Caco-2 (cell line): ENCODE measurements at regions not wholly inside any gene's neighbourhood (a gene's known extent, or its start where the extent isn't known, plus 50 kb on each side); places are given as distances from the start of the nearest gene placed in this dataset.

ENCODE experiments used
- BruUV-seq: library from RNA; stranded (reverse); fragments of 400-500 nt; replicated peaks from 2 replicates; lab custom pipeline; 2021; lab: Mats Ljungman, UMichigan
- CTCF ChIA-PET: fragments of 300-600 bp; sonication (Branson Sonifier 250); formaldehyde crosslinking; loops from one replicate; lab custom pipeline; 2022; ENCODE audit warnings: antibody characterized with exemption; lab: Charles Lee
- POLR2A ChIA-PET: fragments of 300-600 bp; sonication (Branson Sonifier 250); formaldehyde crosslinking; loops from one replicate; lab custom pipeline; 2022; ENCODE audit warnings: antibody characterized with exemption; lab: Charles Lee
- DNase-seq, 2 experiments: peaks; one replicate each; pipeline versions ENCODE4 v3.0.0 to v3.0.0-alpha.2; 2020 to 2022
- H3K27me3 ChIP-seq: replicated peaks from 2 replicates; pipeline ENCODE4 v1.6.0; 2011; ENCODE audit warnings: low read length; ENCODE audit not compliant: control insufficient read depth, insufficient read depth
- H3K36me3 ChIP-seq: 2 replicates; pipeline ENCODE4 v1.5.1; 2011; ENCODE audit warnings: low read length; ENCODE audit not compliant: control insufficient read depth, insufficient read depth
- H3K4me1 ChIP-seq: fragments of 250-450 bp; sonication (Bioruptor Pico); 2 replicates; pipeline ENCODE4 v1.5.1; 2020; ENCODE audit warnings: mild to moderate bottlenecking
- H3K4me3 ChIP-seq: 2 replicates; pipeline ENCODE4 v1.5.1; 2011; ENCODE audit warnings: low read depth, mild to moderate bottlenecking, control low read depth, low read length
- H3K9me3 ChIP-seq: fragments of 250-450 bp; sonication (Bioruptor Pico); 2 replicates; pipeline ENCODE4 v1.5.1; 2020; ENCODE audit warnings: mild to moderate bottlenecking, moderate library complexity
- H3K27ac Mint-ChIP-seq: one replicate; pipeline ENCODE4 v1.8.0; 2022; ENCODE audit warnings: mixed read lengths; ENCODE audit not compliant: unreplicated experiment
- H3K27me3 Mint-ChIP-seq: one replicate; pipeline ENCODE4 v1.8.0; 2022; ENCODE audit warnings: mixed read lengths; ENCODE audit not compliant: insufficient read depth, unreplicated experiment
- H3K36me3 Mint-ChIP-seq: one replicate; pipeline ENCODE4 v1.8.0; 2022; ENCODE audit warnings: mild to moderate bottlenecking, mixed read lengths; ENCODE audit not compliant: insufficient read depth, unreplicated experiment
- H3K4me1 Mint-ChIP-seq: one replicate; pipeline ENCODE4 v1.8.0; 2022; ENCODE audit warnings: low read depth, mixed read lengths; ENCODE audit not compliant: unreplicated experiment
- H3K4me3 Mint-ChIP-seq: one replicate; pipeline ENCODE4 v1.8.0; 2022; ENCODE audit warnings: mild to moderate bottlenecking, moderate library complexity, mixed read lengths; ENCODE audit not compliant: unreplicated experiment
- H3K9me3 Mint-ChIP-seq: one replicate; pipeline ENCODE4 v1.8.0; 2022; ENCODE audit warnings: mixed read lengths; ENCODE audit not compliant: unreplicated experiment
- intact Hi-C: fragments of 100-400 bp; cut with micrococcal nuclease; formaldehyde crosslinking; loops from one replicate; pipeline ENCODE4 v1.10.0; 2022; ENCODE audit not compliant: unreplicated experiment
- TF ChIP-seq, protein P1 (sequence below), 2 experiments: fragments of 200-600 bp in 1 of 2; IDR thresholded peaks; 1 replicate in 1 of 2; 2 replicates in 1 of 2; pipeline versions ENCODE4 v1.5.1 to v1.8.0; 2011 to 2022; ENCODE audit warnings: antibody characterized with exemption in 1 of 2, control low read depth in 1 of 2, inconsistent platforms in 1 of 2, low read depth in 1 of 2, low read length in 1 of 2, mild to moderate bottlenecking in 1 of 2, moderate library complexity in 1 of 2; ENCODE audit not compliant: insufficient read depth in 1 of 2, severe bottlenecking in 1 of 2, unreplicated experiment in 1 of 2

DNA sequence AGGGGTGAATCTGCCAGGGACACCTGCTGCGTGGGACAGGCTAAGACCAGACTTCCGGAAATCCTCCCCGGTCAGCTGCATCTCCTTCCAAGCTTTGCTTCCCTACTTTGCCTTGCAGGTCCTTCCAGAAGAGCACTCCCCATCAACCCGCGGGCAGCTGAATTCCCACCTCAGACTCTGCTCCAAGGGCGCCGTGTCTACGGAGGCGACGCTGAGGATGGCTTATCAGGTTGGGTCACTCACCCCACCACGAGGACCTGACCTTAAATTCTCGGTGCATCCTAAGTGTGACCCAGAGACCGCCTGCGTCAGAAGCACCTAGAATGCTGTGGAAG is 78.9 kb upstream of the KMT2C start:
- BruUV-seq: no TSS peak

GRCh38 chr7:152513861-152514770 is 78.3 kb upstream of the KMT2C start:
- Mint-ChIP-seq H3K27ac (no peak overlapping the region), H3K4me3 (no peak overlapping the region), H3K36me3 (no peaks in the 10 kb centered on the region), H3K4me1 (no peaks in the 10 kb centered on the region), H3K9me3 (no peaks in the 10 kb centered on the region), H3K27me3 (no peaks in the 10 kb centered on the region)
- ChIA-PET CTCF (no interaction called here), POLR2A (interaction anchor here (0.6 kb wide), 1 partner anchor 10 kb away, joined by 4 read pairs; no protein-coding TSS in a partner anchor)
- Histone ChIP-seq H3K4me1 (no peaks in the 10 kb centered on the region), H3K36me3 (no peaks in the 10 kb centered on the region), H3K27me3 (no peaks in the 10 kb centered on the region), H3K9me3 (no peaks in the 10 kb centered on the region; the same call in 1 of the 2 replicates), H3K4me3 (no peak overlapping the region)
- BruUV-seq: no TSS peak
- TF ChIP-seq, protein P1, sequence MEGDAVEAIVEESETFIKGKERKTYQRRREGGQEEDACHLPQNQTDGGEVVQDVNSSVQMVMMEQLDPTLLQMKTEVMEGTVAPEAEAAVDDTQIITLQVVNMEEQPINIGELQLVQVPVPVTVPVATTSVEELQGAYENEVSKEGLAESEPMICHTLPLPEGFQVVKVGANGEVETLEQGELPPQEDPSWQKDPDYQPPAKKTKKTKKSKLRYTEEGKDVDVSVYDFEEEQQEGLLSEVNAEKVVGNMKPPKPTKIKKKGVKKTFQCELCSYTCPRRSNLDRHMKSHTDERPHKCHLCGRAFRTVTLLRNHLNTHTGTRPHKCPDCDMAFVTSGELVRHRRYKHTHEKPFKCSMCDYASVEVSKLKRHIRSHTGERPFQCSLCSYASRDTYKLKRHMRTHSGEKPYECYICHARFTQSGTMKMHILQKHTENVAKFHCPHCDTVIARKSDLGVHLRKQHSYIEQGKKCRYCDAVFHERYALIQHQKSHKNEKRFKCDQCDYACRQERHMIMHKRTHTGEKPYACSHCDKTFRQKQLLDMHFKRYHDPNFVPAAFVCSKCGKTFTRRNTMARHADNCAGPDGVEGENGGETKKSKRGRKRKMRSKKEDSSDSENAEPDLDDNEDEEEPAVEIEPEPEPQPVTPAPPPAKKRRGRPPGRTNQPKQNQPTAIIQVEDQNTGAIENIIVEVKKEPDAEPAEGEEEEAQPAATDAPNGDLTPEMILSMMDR (IDR thresholded peaks at IDR 0.05; ENCODE audit: insufficient read depth in 1 of 2, low read depth in 1 of 2, low read length in 1 of 2, severe bottlenecking in 1 of 2, unreplicated experiment in 1 of 2): no peak
- intact Hi-C loops: no loop called here
- DNase-seq: no peak

More for the DNA sequence above, 78.9 kb upstream of the KMT2C start:
- H3K27me3 ChIP-seq: no peaks in the 10 kb centered on the region
- no peak overlapping the region for H3K27ac Mint-ChIP-seq
- POLR2A ChIA-PET: no interaction called here
- no peaks in the 10 kb centered on the region for H3K4me1 ChIP-seq
- no peaks in the 10 kb centered on the region for H3K9me3 Mint-ChIP-seq
- H3K36me3 Mint-ChIP-seq: no peaks in the 10 kb centered on the region
- H3K4me3 Mint-ChIP-seq: no peak overlapping the region
- TF ChIP-seq, protein P1 (IDR thresholded peaks at IDR 0.05; ENCODE audit: insufficient read depth in 1 of 2, low read depth in 1 of 2, low read length in 1 of 2, severe bottlenecking in 1 of 2, unreplicated experiment in 1 of 2): no peak
- no peaks in the 10 kb centered on the region for H3K27me3 Mint-ChIP-seq
- no peaks in the 10 kb centered on the region for H3K4me1 Mint-ChIP-seq
- no peak overlapping the region for H3K4me3 ChIP-seq
- intact Hi-C loops: no loop called here
- H3K36me3 ChIP-seq: no peaks in the 10 kb centered on the region
- CTCF ChIA-PET: no interaction called here
- no peak for DNase-seq
- H3K9me3 ChIP-seq: no peaks in the 10 kb centered on the region; the same call in 1 of the 2 replicates

GRCh38 chr7:152512706-152513105 is 76.9 kb upstream of the KMT2C start:
- H3K27me3 Mint-ChIP-seq: no peaks in the 10 kb centered on the region
- H3K9me3 Mint-ChIP-seq: no peaks in the 10 kb centered on the region
- Histone ChIP-seq H3K36me3 (no peaks in the 10 kb centered on the region), H3K4me3 (no peak overlapping the region), H3K27me3 (no peaks in the 10 kb centered on the region), H3K9me3 (no peaks in the 10 kb centered on the region; the same call in 1 of the 2 replicates), H3K4me1 (no peaks in the 10 kb centered on the region)
- H3K4me3 Mint-ChIP-seq: no peak overlapping the region
- POLR2A ChIA-PET: no interaction called here
- CTCF ChIA-PET: interaction anchor here (0.7 kb wide), 1 partner anchor 84 kb away, joined by 5 read pairs; no protein-coding TSS in a partner anchor
- DNase-seq: no peak
- no peak overlapping the region for H3K27ac Mint-ChIP-seq
- TF ChIP-seq, protein P1 (IDR thresholded peaks at IDR 0.05; ENCODE audit: insufficient read depth in 1 of 2, low read depth in 1 of 2, low read length in 1 of 2, severe bottlenecking in 1 of 2, unreplicated experiment in 1 of 2): no peak
- H3K4me1 Mint-ChIP-seq: no peaks in the 10 kb centered on the region
- no TSS peak for BruUV-seq
- intact Hi-C loops: no loop called here
- no peaks in the 10 kb centered on the region for H3K36me3 Mint-ChIP-seq
